Tibial nerve (tissue), 4 donors: ENCODE measurements at regions not wholly inside any gene's neighbourhood (a gene's known extent, or its start where the extent isn't known, plus 50 kb on each side); places are given as distances from the start of the nearest gene placed in this dataset.
A peak's percentile ranks its signal among the peaks of the same experiment; 100 is the strongest.

Experiments used
- DNase-seq, 2 donors: peaks; one replicate each; pipeline ENCODE4 v3.0.0-alpha.2; 2019; ENCODE audit warnings: low spot score in 2 of 2
- H3K27ac ChIP-seq, 4 donors: fragments of 200-600 bp; sonication (generic) in 3 of 4; one replicate each; pipeline ENCODE4 v1.5.1; 2017 to 2019; ENCODE audit warnings: mild to moderate bottlenecking in 1 of 4
- H3K27me3 ChIP-seq, 2 donors: fragments of 200-600 bp; sonication (generic) in 1 of 2; one replicate each; pipeline versions ENCODE4 v1.5.1 to v1.6.0; 2017 to 2019
- H3K36me3 ChIP-seq, 3 donors: fragments of 200-600 bp; sonication (generic); one replicate each; pipeline ENCODE4 v1.5.1; 2018 to 2019
- H3K4me1 ChIP-seq, 4 donors: fragments of 200-600 bp; sonication (generic) in 3 of 4; one replicate each; pipeline ENCODE4 v1.5.1; 2017 to 2019
- H3K4me3 ChIP-seq, 4 donors: fragments of 200-600 bp; sonication (generic) in 3 of 4; one replicate each; pipeline ENCODE4 v1.5.1; 2017 to 2019; ENCODE audit warnings: mild to moderate bottlenecking in 1 of 4, moderate library complexity in 1 of 4
- H3K9me3 ChIP-seq, 4 donors: fragments of 200-600 bp; sonication (generic) in 3 of 4; one replicate each; pipeline ENCODE4 v1.5.1; 2017 to 2019
- EP300 ChIP-seq, 2 donors: sonication (generic); formaldehyde crosslinking; IDR thresholded peaks; one replicate each; pipeline ENCODE4 v1.6.1; 2017; ENCODE audit warnings: antibody characterized with exemption in 2 of 2, mild to moderate bottlenecking in 1 of 2
- POLR2A ChIP-seq, 2 donors: fragments of 450-650 bp; IDR thresholded peaks; one replicate each; pipeline ENCODE4 v1.6.1; 2017; ENCODE audit warnings: antibody characterized with exemption in 2 of 2, mild to moderate bottlenecking in 2 of 2, moderate library complexity in 2 of 2
- WGBS, 2 donors: methylation state at CpG; one replicate each; pipeline ENCODE4 v1.1.5; 2018; 5-methylcytosine and 5-hydroxymethylcytosine counted together
- TF ChIP-seq, protein P1 (sequence below), 5 experiments: fragments of 200-600 bp in 3 of 5; fragments of 450-650 bp in 2 of 5; sonication (generic) in 3 of 5; IDR thresholded peaks; one replicate each; pipeline ENCODE4 v1.5.1; 2016 to 2019; ENCODE audit warnings: antibody characterized with exemption in 5 of 5, mild to moderate bottlenecking in 3 of 5, moderate library complexity in 2 of 5

DNA sequence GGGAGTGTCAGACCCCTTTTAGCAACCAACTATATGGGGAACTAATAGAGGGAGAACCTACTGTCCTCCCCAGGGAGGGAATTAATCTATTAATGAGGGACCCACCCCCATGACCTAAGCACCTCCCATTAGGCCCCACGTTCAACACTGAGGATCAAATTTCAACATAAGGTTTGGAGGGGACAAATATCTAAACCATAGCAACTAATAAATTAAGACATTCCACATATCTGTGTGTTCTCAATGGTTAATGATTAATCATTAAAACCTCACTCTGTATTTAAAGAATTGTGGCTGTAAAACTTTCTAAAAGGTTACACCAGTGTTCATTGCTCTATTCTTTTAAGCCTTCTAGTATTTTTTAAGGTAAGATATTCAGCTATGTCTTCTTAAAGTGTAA lies 500.4 kb upstream of the SULF2 start:
- TF ChIP-seq POLR2A (IDR thresholded peaks at IDR 0.05), result no peak
- TF ChIP-seq EP300 (IDR thresholded peaks at IDR 0.05), result no peak
- TF ChIP-seq, protein P1, sequence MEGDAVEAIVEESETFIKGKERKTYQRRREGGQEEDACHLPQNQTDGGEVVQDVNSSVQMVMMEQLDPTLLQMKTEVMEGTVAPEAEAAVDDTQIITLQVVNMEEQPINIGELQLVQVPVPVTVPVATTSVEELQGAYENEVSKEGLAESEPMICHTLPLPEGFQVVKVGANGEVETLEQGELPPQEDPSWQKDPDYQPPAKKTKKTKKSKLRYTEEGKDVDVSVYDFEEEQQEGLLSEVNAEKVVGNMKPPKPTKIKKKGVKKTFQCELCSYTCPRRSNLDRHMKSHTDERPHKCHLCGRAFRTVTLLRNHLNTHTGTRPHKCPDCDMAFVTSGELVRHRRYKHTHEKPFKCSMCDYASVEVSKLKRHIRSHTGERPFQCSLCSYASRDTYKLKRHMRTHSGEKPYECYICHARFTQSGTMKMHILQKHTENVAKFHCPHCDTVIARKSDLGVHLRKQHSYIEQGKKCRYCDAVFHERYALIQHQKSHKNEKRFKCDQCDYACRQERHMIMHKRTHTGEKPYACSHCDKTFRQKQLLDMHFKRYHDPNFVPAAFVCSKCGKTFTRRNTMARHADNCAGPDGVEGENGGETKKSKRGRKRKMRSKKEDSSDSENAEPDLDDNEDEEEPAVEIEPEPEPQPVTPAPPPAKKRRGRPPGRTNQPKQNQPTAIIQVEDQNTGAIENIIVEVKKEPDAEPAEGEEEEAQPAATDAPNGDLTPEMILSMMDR (IDR thresholded peaks at IDR 0.05), result no peak
- no peaks in the 10 kb centered on the region for H3K9me3 ChIP-seq
- no peaks in the 10 kb centered on the region for H3K27me3 ChIP-seq
- no peak overlapping the region for H3K27ac ChIP-seq
- no peak for DNase-seq
- H3K4me3 ChIP-seq, result no peak overlapping the region
- WGBS, 2 donors, result 20 to 44% methylated on average over 1 of the region's 1 CpG
- peaks cover 0 to 30% (median 8%) of the 10 kb centered on the region in 4 donors for H3K4me1 ChIP-seq
- H3K36me3 ChIP-seq, result no peaks in the 10 kb centered on the region

DNA sequence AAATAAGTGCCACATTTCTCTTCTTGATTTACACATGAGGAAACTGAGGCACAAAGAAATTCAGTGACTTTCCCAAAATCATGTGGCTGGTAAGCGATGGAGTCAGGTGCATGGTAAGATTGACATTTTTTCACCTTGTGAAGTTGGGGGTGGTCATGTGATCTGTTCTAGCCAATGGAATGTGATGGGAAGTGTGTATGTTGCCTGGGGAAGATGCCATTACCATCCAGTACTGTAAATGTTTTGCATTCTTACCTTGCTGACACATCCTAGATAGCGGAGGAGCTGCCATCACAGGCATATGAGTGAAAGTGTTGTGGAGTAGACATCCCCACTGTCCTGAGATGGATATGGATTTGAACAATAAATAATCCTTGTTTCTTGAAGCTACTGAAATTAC lies 499.6 kb upstream of the SULF2 start:
- H3K36me3 ChIP-seq, result no peaks in the 10 kb centered on the region
- no peak overlapping the region for H3K4me3 ChIP-seq
- H3K27ac ChIP-seq, result no peak overlapping the region
- H3K4me1 ChIP-seq, result peaks cover 0 to 30% (median 8%) of the 10 kb centered on the region in 4 donors
- no peaks in the 10 kb centered on the region for H3K27me3 ChIP-seq
- TF ChIP-seq POLR2A (IDR thresholded peaks at IDR 0.05) (no peak), EP300 (IDR thresholded peaks at IDR 0.05) (no peak)
- TF ChIP-seq, protein P1 (IDR thresholded peaks at IDR 0.05), result no peak
- 93 to 96% methylated on average over 2 of the region's 2 CpGs for WGBS, 2 donors
- no peaks in the 10 kb centered on the region for H3K9me3 ChIP-seq
- DNase-seq, result no peak

DNA sequence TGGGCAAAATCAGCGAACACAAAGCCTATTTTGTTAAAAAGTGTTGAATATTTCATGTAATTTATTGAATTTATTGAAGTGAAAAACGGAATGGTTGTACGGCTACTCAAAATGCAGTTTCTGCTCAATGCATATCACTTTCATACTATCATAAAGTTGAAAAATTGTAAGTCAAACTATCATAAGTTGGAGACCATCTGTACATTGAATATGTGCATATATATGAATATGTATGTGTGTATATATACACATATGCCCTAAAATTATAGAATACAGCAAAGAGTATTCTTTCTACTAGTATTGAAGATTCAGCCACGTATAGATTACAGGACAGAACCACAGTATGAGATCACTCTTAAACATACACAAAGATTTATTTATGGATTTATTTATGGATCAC lies 499.0 kb upstream of the SULF2 start:
- no peak overlapping the region for H3K4me3 ChIP-seq
- H3K4me1 ChIP-seq, result peaks cover 0 to 32% (median 8%) of the 10 kb centered on the region in 4 donors
- no peaks in the 10 kb centered on the region for H3K27me3 ChIP-seq
- no peaks in the 10 kb centered on the region for H3K36me3 ChIP-seq
- H3K27ac ChIP-seq, result no peak overlapping the region
- 67 to 71% methylated on average over 4 of the region's 4 CpGs for WGBS, 2 donors
- no peaks in the 10 kb centered on the region for H3K9me3 ChIP-seq
- DNase-seq, result no peak
- TF ChIP-seq POLR2A (IDR thresholded peaks at IDR 0.05), result no peak
- TF ChIP-seq, protein P1 (IDR thresholded peaks at IDR 0.05), result no peak
- no peak for TF ChIP-seq EP300 (IDR thresholded peaks at IDR 0.05)

DNA sequence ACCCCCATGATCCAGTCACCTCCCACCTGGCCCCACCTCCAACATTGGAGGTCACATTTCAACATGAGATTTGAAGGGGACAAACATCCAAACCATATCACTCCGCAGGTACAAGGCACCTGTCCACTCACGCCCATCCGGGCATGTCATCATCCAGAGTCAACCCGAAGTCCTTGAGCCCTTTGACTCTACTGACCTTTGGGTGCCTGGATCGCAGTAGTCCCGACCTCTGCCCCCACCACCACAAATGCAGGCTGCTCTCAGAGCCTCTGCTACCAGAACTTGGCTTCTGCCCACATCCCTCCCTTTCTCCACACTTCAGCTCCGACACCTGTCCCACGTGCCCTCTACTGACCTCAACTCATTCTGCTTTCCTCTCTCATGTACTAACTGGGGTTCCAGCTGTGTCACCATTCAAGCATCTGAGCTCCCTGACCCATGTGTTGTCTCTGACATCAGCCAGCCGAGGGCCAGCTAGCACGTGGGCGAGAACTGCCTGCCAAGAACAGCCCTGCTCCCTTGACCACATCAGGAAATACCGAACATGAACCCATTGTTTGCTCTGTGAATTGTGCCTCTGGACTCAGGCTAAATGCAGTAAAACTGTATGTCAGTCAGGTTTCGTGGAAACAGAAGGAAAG lies 498.3 kb upstream of the SULF2 start:
- TF ChIP-seq POLR2A (IDR thresholded peaks at IDR 0.05) (no peak), EP300 (IDR thresholded peaks at IDR 0.05) (peak in 1 of 2 donors; percentile 78)
- TF ChIP-seq, protein P1 (IDR thresholded peaks at IDR 0.05), result no peak
- H3K4me1 ChIP-seq, result peaks cover 0 to 36% (median 8%) of the 10 kb centered on the region in 4 donors
- no peaks in the 10 kb centered on the region for H3K27me3 ChIP-seq
- peak; percentile 33 to 43 for DNase-seq
- no peaks in the 10 kb centered on the region for H3K36me3 ChIP-seq
- no peaks in the 10 kb centered on the region for H3K9me3 ChIP-seq
- H3K27ac ChIP-seq, result peak overlapping the region in 1 of 4 donors; percentile 34
- 29% methylated on average over 13 of the region's 13 CpGs for WGBS, 2 donors
- H3K4me3 ChIP-seq, result no peak overlapping the region

DNA sequence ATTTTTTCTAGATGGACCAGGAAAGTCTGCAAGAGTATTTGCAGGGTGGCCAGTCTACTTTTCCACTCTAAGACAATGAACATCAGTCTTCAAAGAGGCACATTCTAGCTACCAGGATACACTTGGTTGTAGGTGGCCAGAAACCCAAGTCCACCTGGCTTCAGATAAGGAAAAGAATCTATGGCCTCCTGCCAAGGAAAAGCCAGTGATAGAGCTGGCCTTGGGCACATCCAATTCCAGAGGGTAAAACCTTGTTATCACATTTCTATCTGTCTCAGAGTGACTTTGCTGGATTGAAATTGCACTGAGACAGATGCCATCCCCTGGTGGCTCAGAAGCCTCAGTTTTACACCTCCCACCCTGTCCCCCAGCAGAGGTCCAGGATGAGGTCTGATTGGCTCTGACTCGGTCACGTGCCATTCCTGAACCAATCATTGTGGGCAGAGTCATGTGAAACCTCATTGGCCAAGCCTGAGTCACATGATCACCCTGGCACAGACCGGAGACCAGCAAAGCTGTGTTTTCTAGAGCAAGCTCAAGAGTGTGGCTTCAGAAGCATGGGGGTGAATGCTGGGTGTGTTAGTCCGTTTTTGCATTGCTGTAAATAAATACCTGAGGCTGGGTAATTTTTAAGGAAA lies 497.4 kb upstream of the SULF2 start:
- WGBS, 2 donors, result 77 to 94% methylated on average over 4 of the region's 4 CpGs
- DNase-seq, result no peak
- Histone ChIP-seq H3K9me3 (no peaks in the 10 kb centered on the region), H3K36me3 (no peaks in the 10 kb centered on the region), H3K4me1 (peaks cover 0 to 36% (median 8%) of the 10 kb centered on the region in 4 donors), H3K4me3 (no peak overlapping the region), H3K27ac (no peak overlapping the region), H3K27me3 (no peaks in the 10 kb centered on the region)
- TF ChIP-seq POLR2A (IDR thresholded peaks at IDR 0.05), result no peak
- no peak for TF ChIP-seq EP300 (IDR thresholded peaks at IDR 0.05)
- TF ChIP-seq, protein P1 (IDR thresholded peaks at IDR 0.05), result no peak
